Skin epidermis (tissue), 12 donors: ENCODE measurements at regions not wholly inside any gene's neighbourhood (a gene's known extent, or its start where the extent isn't known, plus 50 kb on each side); places are given as distances from the start of the nearest gene placed in this dataset.

Experiments used
- H3K27ac ChIP-seq, 21 experiments: fragments of 200-600 bp; sonication (generic) in 11 of 21; one replicate each; pipeline ENCODE4 v1.5.0; 2020; ENCODE audit warnings: mild to moderate bottlenecking in 3 of 21, inconsistent platforms in 2 of 21, moderate library complexity in 2 of 21
- H3K4me3 ChIP-seq, 7 experiments: fragments of 200-600 bp; sonication (generic) in 2 of 7; one replicate each; pipeline ENCODE4 v1.5.0; 2020; ENCODE audit warnings: inconsistent platforms in 2 of 7, mild to moderate bottlenecking in 2 of 7, moderate library complexity in 1 of 7

- Histone ChIP-seq H3K27ac (no peak overlapping the region), H3K4me3 (no peak overlapping the region)
Measured at GRCh38 chr12:4037747-4038312, 164.6 kb upstream of the PARP11 start.

GRCh38 chr12:4036671-4037271 lies 163.6 kb upstream of the PARP11 start:
- no peak overlapping the region for H3K27ac ChIP-seq
- H3K4me3 ChIP-seq = no peak overlapping the region

- Histone ChIP-seq H3K27ac (no peak overlapping the region), H3K4me3 (no peak overlapping the region)
Measured at GRCh38 chr12:4034921-4035320, 161.7 kb upstream of the PARP11 start.

- no peak overlapping the region for H3K4me3 ChIP-seq
- H3K27ac ChIP-seq = peak overlapping the region in 6 of 21 experiments; percentile 6 to 37 (median 24)
Measured at GRCh38 chr12:4032924-4033615, 159.9 kb upstream of the PARP11 start.

GRCh38 chr12:4031703-4032291 lies 158.6 kb upstream of the PARP11 start:
- Histone ChIP-seq H3K4me3 (peak overlapping the region in 6 of 7 experiments; percentile 8 to 41 (median 23)), H3K27ac (peak overlapping the region in 19 of 21 experiments; percentile 27 to 88 (median 80))

GRCh38 chr12:4030929-4031702 lies 157.9 kb upstream of the PARP11 start:
- Histone ChIP-seq H3K27ac (peak overlapping the region in 20 of 21 experiments; percentile 48 to 93 (median 82)), H3K4me3 (peak overlapping the region; percentile 2 to 41 (median 23))

GRCh38 chr12:4027412-4027811 lies 154.2 kb upstream of the PARP11 start:
- H3K4me3 ChIP-seq = no peak overlapping the region

GRCh38 chr12:4026517-4026916 lies 153.3 kb upstream of the PARP11 start:
- H3K27ac ChIP-seq = no peak overlapping the region
- H3K4me3 ChIP-seq = no peak overlapping the region

More at GRCh38 chr12:4027412-4027811, 154.2 kb upstream of the PARP11 start:
- no peak overlapping the region for H3K27ac ChIP-seq

GRCh38 chr12:4026020-4026358 lies 152.8 kb upstream of the PARP11 start:
- Histone ChIP-seq H3K27ac (peak overlapping the region in 1 of 21 experiments; percentile 1), H3K4me3 (no peak overlapping the region)

GRCh38 chr12:4025181-4026019 lies 152.2 kb upstream of the PARP11 start:
- peak overlapping the region in 1 of 21 experiments; percentile 1 for H3K27ac ChIP-seq
- H3K4me3 ChIP-seq = no peak overlapping the region

GRCh38 chr12:4024701-4025100 lies 151.5 kb upstream of the PARP11 start:
- no peak overlapping the region for H3K27ac ChIP-seq
- no peak overlapping the region for H3K4me3 ChIP-seq

- H3K27ac ChIP-seq = peak overlapping the region in 1 of 21 experiments; percentile 48
- H3K4me3 ChIP-seq = no peak overlapping the region
Measured at GRCh38 chr12:4015225-4016091, 142.3 kb upstream of the PARP11 start.

GRCh38 chr12:4014858-4015224 lies 141.6 kb upstream of the PARP11 start:
- Histone ChIP-seq H3K4me3 (no peak overlapping the region), H3K27ac (peak overlapping the region in 1 of 21 experiments; percentile 48)

GRCh38 chr12:4014444-4014843 lies 141.2 kb upstream of the PARP11 start:
- no peak overlapping the region for H3K4me3 ChIP-seq
- peak overlapping the region in 1 of 21 experiments; percentile 48 for H3K27ac ChIP-seq

GRCh38 chr12:4012977-4013968 lies 140.1 kb upstream of the PARP11 start:
- Histone ChIP-seq H3K27ac (peak overlapping the region in 1 of 21 experiments; percentile 68), H3K4me3 (no peak overlapping the region)

- H3K27ac ChIP-seq = no peak overlapping the region
- no peak overlapping the region for H3K4me3 ChIP-seq
Measured at GRCh38 chr12:4012073-4012472, 138.9 kb upstream of the PARP11 start.

GRCh38 chr12:4011597-4011996 lies 138.4 kb upstream of the PARP11 start:
- H3K4me3 ChIP-seq = no peak overlapping the region
- H3K27ac ChIP-seq = no peak overlapping the region
